ENCODE measurements at regions not wholly inside any gene's neighbourhood (a gene's known extent, or its start where the extent isn't known, plus 50 kb on each side); places are given as distances from the start of the nearest gene placed in this dataset.

DNA sequence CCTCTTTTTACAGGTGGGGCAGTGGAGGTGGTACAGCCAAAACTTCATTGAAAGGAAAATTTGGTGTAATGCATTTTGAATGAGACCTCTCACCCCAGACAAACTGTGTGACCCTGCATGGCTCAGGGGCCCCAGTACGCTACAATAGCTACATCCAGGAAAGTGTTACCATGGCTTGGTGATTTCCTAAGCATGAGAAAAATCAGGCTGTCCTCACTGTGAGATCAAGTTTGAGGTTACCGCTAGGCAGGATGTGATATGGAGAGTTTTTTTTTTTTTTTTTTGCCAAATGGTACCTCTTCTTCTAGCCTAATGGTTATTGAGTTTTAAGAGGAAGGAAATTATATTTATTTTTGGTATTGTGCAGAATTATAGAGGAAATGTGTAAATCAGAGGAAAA lies 305.3 kb downstream of the CD83 start (continued):
- TF ChIP-seq, protein P1, sequence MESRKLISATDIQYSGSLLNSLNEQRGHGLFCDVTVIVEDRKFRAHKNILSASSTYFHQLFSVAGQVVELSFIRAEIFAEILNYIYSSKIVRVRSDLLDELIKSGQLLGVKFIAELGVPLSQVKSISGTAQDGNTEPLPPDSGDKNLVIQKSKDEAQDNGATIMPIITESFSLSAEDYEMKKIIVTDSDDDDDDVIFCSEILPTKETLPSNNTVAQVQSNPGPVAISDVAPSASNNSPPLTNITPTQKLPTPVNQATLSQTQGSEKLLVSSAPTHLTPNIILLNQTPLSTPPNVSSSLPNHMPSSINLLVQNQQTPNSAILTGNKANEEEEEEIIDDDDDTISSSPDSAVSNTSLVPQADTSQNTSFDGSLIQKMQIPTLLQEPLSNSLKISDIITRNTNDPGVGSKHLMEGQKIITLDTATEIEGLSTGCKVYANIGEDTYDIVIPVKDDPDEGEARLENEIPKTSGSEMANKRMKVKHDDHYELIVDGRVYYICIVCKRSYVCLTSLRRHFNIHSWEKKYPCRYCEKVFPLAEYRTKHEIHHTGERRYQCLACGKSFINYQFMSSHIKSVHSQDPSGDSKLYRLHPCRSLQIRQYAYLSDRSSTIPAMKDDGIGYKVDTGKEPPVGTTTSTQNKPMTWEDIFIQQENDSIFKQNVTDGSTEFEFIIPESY (IDR thresholded peaks at IDR 0.05; ENCODE audit: extremely low read depth, insufficient replicate concordance, low read length), result no peak

DNA sequence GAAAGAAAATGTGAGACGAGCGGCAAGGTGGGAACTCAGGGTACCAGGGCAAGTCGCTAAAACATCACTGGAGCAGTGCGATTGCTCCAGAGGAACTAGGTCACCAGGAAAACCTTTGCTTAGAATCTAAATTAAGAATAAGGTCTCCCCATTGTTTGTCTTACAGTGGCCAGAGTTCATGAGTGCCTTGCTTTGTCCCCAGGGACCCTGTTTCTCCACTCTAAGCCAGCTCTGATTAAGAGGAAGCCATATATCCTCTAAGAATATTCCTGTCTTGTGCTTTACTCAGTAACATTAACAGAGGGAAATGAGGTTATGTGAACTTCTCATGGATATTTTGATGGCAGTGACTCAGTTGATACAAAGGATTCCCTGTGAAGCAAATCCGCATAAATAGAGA lies 305.8 kb downstream of the CD83 start:
- Histone ChIP-seq H3K9me3 (ENCODE audit: control insufficient read depth in 1 of 2, insufficient read depth in 1 of 2, low read depth in 1 of 2, low read length in 2 of 2) (no peaks in the 10 kb centered on the region), H3K27me3 (ENCODE audit: insufficient read depth, low read length) (no peaks in the 10 kb centered on the region)

More for the DNA sequence above, 305.8 kb downstream of the CD83 start:
- ATAC-seq (no peak), DNase-seq (ENCODE audit: low read depth, low spot score) (no peak)
- POLR2A ChIA-PET, result no interaction called here
- Histone ChIP-seq H3K36me3 (ENCODE audit: control insufficient read depth in 1 of 2, insufficient read depth in 2 of 2, low read length in 2 of 2) (no peaks in the 10 kb centered on the region), H3K27ac (ENCODE audit: low read depth, low read length) (no peak overlapping the region), H4K20me1 (ENCODE audit: insufficient read depth) (no peaks in the 10 kb centered on the region), H3K9me2 (ENCODE audit: insufficient read depth) (no peaks in the 10 kb centered on the region), H2AFZ (ENCODE audit: low read depth, low read length, poor library complexity, severe bottlenecking) (no peak overlapping the region), H3K4me1 (ENCODE audit: control insufficient read depth in 1 of 2, insufficient read depth in 2 of 2, low read length in 2 of 2) (no peaks in the 10 kb centered on the region), H3K4me2 (ENCODE audit: low read length) (no peak overlapping the region), H3K79me2 (ENCODE audit: insufficient read depth, low read length) (no peaks in the 10 kb centered on the region), H3K9ac (ENCODE audit: low read length) (no peak overlapping the region), H3K4me3 (replicated peaks in 1 of 2; ENCODE audit: low read depth in 1 of 2, low read length in 2 of 2) (no peak overlapping the region)
- intact Hi-C loops (cut with micrococcal nuclease), result no loop called here
- TF ChIP-seq, protein P2, sequence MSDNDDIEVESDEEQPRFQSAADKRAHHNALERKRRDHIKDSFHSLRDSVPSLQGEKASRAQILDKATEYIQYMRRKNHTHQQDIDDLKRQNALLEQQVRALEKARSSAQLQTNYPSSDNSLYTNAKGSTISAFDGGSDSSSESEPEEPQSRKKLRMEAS (IDR thresholded peaks at IDR 0.05), result no peak
- TF ChIP-seq ZNF274 (IDR thresholded peaks at IDR 0.05; ENCODE audit: low read depth, low read length) (no peak), POLR2AphosphoS5 (IDR thresholded peaks at IDR 0.05; ENCODE audit: low read depth, low read length) (no peak), CEBPB (IDR thresholded peaks at IDR 0.05; ENCODE audit: low read depth) (no peak), YY1 (IDR thresholded peaks at IDR 0.05; ENCODE audit: extremely low read depth, insufficient replicate concordance, low read depth, low read length) (no peak), EGR1 (IDR thresholded peaks at IDR 0.05; ENCODE audit: low read depth) (no peak), POLR2A (IDR thresholded peaks at IDR 0.05; ENCODE audit: borderline replicate concordance, extremely low read depth, insufficient read depth, insufficient read length) (no peak), ELF1 (IDR thresholded peaks at IDR 0.05; ENCODE audit: borderline replicate concordance, low read depth) (no peak), EZH2 (IDR thresholded peaks at IDR 0.05) (no peak), ZFX (IDR thresholded peaks at IDR 0.05) (no peak), SRF (IDR thresholded peaks at IDR 0.05; ENCODE audit: low read depth) (no peak), FOSL1 (IDR thresholded peaks at IDR 0.05; ENCODE audit: low read depth) (no peak), TCF7L2 (IDR thresholded peaks at IDR 0.05; ENCODE audit: borderline replicate concordance, extremely low read depth, insufficient read depth, insufficient read length) (no peak), SIN3A (IDR thresholded peaks at IDR 0.05; ENCODE audit: low read depth) (no peak), JUND (IDR thresholded peaks at IDR 0.05) (no peak), EZH2phosphoT487 (IDR thresholded peaks at IDR 0.05; ENCODE audit: borderline replicate concordance) (no peak)
- TF ChIP-seq, protein P3, sequence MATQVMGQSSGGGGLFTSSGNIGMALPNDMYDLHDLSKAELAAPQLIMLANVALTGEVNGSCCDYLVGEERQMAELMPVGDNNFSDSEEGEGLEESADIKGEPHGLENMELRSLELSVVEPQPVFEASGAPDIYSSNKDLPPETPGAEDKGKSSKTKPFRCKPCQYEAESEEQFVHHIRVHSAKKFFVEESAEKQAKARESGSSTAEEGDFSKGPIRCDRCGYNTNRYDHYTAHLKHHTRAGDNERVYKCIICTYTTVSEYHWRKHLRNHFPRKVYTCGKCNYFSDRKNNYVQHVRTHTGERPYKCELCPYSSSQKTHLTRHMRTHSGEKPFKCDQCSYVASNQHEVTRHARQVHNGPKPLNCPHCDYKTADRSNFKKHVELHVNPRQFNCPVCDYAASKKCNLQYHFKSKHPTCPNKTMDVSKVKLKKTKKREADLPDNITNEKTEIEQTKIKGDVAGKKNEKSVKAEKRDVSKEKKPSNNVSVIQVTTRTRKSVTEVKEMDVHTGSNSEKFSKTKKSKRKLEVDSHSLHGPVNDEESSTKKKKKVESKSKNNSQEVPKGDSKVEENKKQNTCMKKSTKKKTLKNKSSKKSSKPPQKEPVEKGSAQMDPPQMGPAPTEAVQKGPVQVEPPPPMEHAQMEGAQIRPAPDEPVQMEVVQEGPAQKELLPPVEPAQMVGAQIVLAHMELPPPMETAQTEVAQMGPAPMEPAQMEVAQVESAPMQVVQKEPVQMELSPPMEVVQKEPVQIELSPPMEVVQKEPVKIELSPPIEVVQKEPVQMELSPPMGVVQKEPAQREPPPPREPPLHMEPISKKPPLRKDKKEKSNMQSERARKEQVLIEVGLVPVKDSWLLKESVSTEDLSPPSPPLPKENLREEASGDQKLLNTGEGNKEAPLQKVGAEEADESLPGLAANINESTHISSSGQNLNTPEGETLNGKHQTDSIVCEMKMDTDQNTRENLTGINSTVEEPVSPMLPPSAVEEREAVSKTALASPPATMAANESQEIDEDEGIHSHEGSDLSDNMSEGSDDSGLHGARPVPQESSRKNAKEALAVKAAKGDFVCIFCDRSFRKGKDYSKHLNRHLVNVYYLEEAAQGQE (IDR thresholded peaks at IDR 0.05; ENCODE audit: low read depth), result no peak
- TF ChIP-seq, protein P1 (IDR thresholded peaks at IDR 0.05; ENCODE audit: extremely low read depth, insufficient replicate concordance, low read length), result no peak
- TF ChIP-seq, protein P4, sequence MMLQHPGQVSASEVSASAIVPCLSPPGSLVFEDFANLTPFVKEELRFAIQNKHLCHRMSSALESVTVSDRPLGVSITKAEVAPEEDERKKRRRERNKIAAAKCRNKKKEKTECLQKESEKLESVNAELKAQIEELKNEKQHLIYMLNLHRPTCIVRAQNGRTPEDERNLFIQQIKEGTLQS (IDR thresholded peaks at IDR 0.05), result no peak
- RAD21 ChIA-PET (ENCODE audit: low non-redundant PET in 1 of 2, low total read pairs in 2 of 2, uncharacterized antibody in 2 of 2, unreplicated experiment in 2 of 2), result no interaction called here
- BruUV-seq (replicated peaks), result no TSS peak
- CTCF ChIA-PET, result no interaction called here

Data from HCT116 (cell line).